Neural progenitor cell (in vitro differentiated cells): ENCODE measurements at regions not wholly inside any gene's neighbourhood (a gene's known extent, or its start where the extent isn't known, plus 50 kb on each side); places are given as distances from the start of the nearest gene placed in this dataset.
"Not testable (repeated sequence)": the region's sequence is repeated elsewhere in the genome, so short reads cannot be mapped to it uniquely, and the experiment has no call there.

ENCODE experiments used
- DNase-seq: peaks from one replicate; pipeline ENCODE4 v3.0.0-alpha.2; 2016; ENCODE audit warnings: low spot score
- H2AFZ ChIP-seq: fragments of 200-600 bp; sonication (generic); replicated peaks from 2 replicates; pipeline ENCODE4 v1.6.1; 2016; ENCODE audit warnings: antibody characterized with exemption
- H3F3A ChIP-seq: fragments of 200-600 bp; sonication (generic); 2 replicates; pipeline ENCODE4 v1.6.1; 2016; ENCODE audit warnings: antibody characterized with exemption, low read depth
- H3K27ac ChIP-seq: fragments of 200-600 bp; sonication (generic); 2 replicates; pipeline ENCODE4 v1.5.1; 2016; ENCODE audit warnings: mild to moderate bottlenecking
- H3K27me3 ChIP-seq: fragments of 200-600 bp; sonication (generic); 2 replicates; pipeline ENCODE4 v1.6.1; 2016; ENCODE audit warnings: mild to moderate bottlenecking, moderate library complexity
- H3K36me3 ChIP-seq: fragments of 200-600 bp; sonication (generic); 2 replicates; pipeline ENCODE4 v1.5.1; 2016
- H3K4me1 ChIP-seq: fragments of 200-600 bp; sonication (generic); 2 replicates; pipeline ENCODE4 v1.6.1; 2016; ENCODE audit warnings: mixed run types
- H3K4me2 ChIP-seq: fragments of 200-600 bp; sonication (generic); 2 replicates; pipeline ENCODE4 v1.6.1; 2016
- H3K4me3 ChIP-seq: fragments of 200-600 bp; sonication (generic); 2 replicates; pipeline ENCODE4 v1.5.1; 2016
- H3K79me2 ChIP-seq: fragments of 200-600 bp; sonication (generic); 2 replicates; pipeline ENCODE4 v1.6.1; 2016; ENCODE audit warnings: low read depth
- H3K9ac ChIP-seq: fragments of 200-600 bp; sonication (generic); 2 replicates; pipeline ENCODE4 v1.6.1; 2016
- H3K9me3 ChIP-seq: fragments of 200-600 bp; sonication (generic); 2 replicates; pipeline ENCODE4 v1.5.1; 2016; ENCODE audit warnings: low read depth
- H4K20me1 ChIP-seq: fragments of 200-600 bp; sonication (generic); 2 replicates; pipeline ENCODE4 v1.6.1; 2016; ENCODE audit warnings: low read depth
- H3K27ac Mint-ChIP-seq: 3 replicates; pipeline ENCODE4 v1.8.0; 2021; ENCODE audit warnings: mixed read lengths
- H3K27me3 Mint-ChIP-seq: 2 replicates; pipeline ENCODE4 v1.8.0; 2022; ENCODE audit warnings: low read depth, mild to moderate bottlenecking, inconsistent platforms, moderate library complexity, mixed read lengths; ENCODE audit not compliant: insufficient read depth
- H3K36me3 Mint-ChIP-seq: 3 replicates; pipeline ENCODE4 v1.8.0; 2021; ENCODE audit warnings: mixed read lengths
- H3K4me1 Mint-ChIP-seq: 3 replicates; pipeline ENCODE4 v1.8.0; 2021; ENCODE audit warnings: mixed read lengths
- H3K4me3 Mint-ChIP-seq: 3 replicates; pipeline ENCODE4 v1.8.0; 2021; ENCODE audit warnings: mild to moderate bottlenecking, moderate library complexity, mixed read lengths
- H3K9me3 Mint-ChIP-seq: 3 replicates; pipeline ENCODE4 v1.8.0; 2020; ENCODE audit warnings: mixed read lengths
- EZH2 ChIP-seq: fragments of 200-600 bp; sonication (generic); IDR thresholded peaks from 2 replicates; pipeline ENCODE4 v1.6.1; 2017; ENCODE audit warnings: antibody characterized with exemption, mild to moderate bottlenecking, moderate library complexity
- EZH2phosphoT487 ChIP-seq: fragments of 200-600 bp; sonication (generic); IDR thresholded peaks from 2 replicates; pipeline ENCODE4 v1.6.1; 2017; ENCODE audit warnings: antibody characterized with exemption
- TF ChIP-seq, protein P1 (sequence below): fragments of 200-600 bp; sonication (generic); IDR thresholded peaks from 2 replicates; pipeline ENCODE4 v1.5.1; 2017; ENCODE audit warnings: antibody characterized with exemption, mild to moderate bottlenecking

DNA sequence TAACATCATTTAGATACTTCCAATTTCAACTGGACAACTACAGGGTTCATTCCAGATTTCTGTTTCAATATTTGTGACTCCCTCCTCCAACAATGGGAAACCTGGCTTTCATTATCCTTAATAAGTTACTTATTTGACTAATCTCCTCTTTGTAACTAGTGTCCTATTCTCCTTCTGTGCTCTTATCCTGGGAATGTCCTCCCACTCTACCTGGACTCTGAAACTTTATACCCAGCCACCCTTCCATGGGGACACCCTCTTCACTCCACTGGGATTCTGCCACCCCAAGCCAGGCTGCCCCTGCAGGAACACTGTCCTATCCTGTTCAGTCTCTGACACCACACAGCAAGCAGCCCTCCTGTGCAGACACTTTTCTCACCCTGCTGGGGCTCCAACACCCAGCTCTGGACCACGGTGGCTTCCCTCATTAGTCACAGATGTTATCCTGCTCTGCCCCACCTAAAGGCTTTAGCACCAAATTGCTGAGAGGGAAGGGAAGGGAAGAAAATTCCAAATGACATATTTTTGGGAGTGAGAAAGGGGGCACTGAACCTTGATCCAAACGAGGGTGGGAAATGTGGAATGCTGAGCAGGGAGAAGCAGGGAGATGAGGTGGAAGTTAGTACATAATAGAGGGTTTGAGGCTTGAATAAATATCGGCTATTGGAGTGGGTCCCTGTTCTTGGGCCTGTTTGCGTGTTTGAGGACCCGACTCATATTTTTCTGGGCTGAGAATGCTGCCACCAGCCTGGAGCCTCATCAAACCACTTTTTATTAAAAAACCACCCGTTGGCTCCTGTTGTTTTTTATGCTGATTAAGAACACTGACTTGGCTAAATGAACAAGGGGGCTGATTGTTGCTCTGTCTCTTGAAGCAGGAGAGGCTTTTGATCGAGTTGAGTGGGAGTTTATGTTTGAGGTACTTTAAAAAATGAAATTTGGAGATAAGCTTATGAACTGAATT is 54.0 kb upstream of the AKIRIN2 start:
- H3K4me2 ChIP-seq, result no peak overlapping the region
- H3F3A ChIP-seq, result no peaks in the 10 kb centered on the region
- H3K27ac Mint-ChIP-seq, result peak overlapping the region; percentile 48
- TF ChIP-seq EZH2phosphoT487, result no peak
- TF ChIP-seq EZH2, result no peak
- TF ChIP-seq, protein P1, sequence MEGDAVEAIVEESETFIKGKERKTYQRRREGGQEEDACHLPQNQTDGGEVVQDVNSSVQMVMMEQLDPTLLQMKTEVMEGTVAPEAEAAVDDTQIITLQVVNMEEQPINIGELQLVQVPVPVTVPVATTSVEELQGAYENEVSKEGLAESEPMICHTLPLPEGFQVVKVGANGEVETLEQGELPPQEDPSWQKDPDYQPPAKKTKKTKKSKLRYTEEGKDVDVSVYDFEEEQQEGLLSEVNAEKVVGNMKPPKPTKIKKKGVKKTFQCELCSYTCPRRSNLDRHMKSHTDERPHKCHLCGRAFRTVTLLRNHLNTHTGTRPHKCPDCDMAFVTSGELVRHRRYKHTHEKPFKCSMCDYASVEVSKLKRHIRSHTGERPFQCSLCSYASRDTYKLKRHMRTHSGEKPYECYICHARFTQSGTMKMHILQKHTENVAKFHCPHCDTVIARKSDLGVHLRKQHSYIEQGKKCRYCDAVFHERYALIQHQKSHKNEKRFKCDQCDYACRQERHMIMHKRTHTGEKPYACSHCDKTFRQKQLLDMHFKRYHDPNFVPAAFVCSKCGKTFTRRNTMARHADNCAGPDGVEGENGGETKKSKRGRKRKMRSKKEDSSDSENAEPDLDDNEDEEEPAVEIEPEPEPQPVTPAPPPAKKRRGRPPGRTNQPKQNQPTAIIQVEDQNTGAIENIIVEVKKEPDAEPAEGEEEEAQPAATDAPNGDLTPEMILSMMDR, result no peak
- peak overlapping the region; percentile 7 for H2AFZ ChIP-seq
- H3K4me3 ChIP-seq, result no peak overlapping the region
- peaks cover 12% of the 10 kb centered on the region for H3K9me3 Mint-ChIP-seq
- H3K9me3 ChIP-seq, result no peaks in the 10 kb centered on the region
- H3K27ac ChIP-seq, result no peak overlapping the region
- no peaks in the 10 kb centered on the region for H3K27me3 ChIP-seq
- H3K4me1 ChIP-seq, result no peaks in the 10 kb centered on the region
- no peaks in the 10 kb centered on the region for H3K79me2 ChIP-seq
- DNase-seq, result no peak
- no peak overlapping the region for H3K9ac ChIP-seq
- H3K4me1 Mint-ChIP-seq, result peaks cover 14% of the 10 kb centered on the region
- no peaks in the 10 kb centered on the region for H4K20me1 ChIP-seq
- H3K4me3 Mint-ChIP-seq, result no peak overlapping the region
- peaks cover 8% of the 10 kb centered on the region for H3K27me3 Mint-ChIP-seq
- no peaks in the 10 kb centered on the region for H3K36me3 ChIP-seq
- no peaks in the 10 kb centered on the region for H3K36me3 Mint-ChIP-seq

DNA sequence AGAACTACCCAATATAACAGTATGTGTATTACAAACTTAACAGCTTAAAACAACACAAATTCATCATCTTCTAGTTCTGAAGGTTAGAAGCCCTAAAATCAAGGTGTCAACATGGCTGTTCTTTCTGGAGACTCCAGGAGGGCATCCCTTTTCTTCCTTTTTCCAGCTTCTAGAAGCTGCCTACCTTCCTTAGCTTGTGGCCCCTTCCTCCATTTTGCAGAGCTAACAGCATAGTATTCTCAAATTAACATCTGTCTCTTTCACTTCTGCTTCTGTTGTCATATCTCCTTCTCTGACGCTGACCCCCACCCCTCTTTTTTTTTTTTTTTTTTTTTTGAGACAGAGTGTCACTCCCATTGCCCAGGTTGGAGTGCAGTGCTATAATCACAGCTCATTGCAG is 52.8 kb upstream of the AKIRIN2 start:
- no peak overlapping the region for H3K4me2 ChIP-seq
- no peak overlapping the region for H2AFZ ChIP-seq
- Mint-ChIP-seq H3K4me3 (no peak overlapping the region), H3K27ac (no peak overlapping the region), H3K36me3 (no peaks in the 10 kb centered on the region), H3K9me3 (peaks cover 12% of the 10 kb centered on the region), H3K27me3 (peaks cover 8% of the 10 kb centered on the region), H3K4me1 (peaks cover 14% of the 10 kb centered on the region)
- DNase-seq, result no peak
- H3K79me2 ChIP-seq, result no peaks in the 10 kb centered on the region
- no peaks in the 10 kb centered on the region for H3F3A ChIP-seq
- no peaks in the 10 kb centered on the region for H3K9me3 ChIP-seq
- TF ChIP-seq, protein P1, result no peak
- TF ChIP-seq EZH2phosphoT487 (no peak), EZH2 (no peak)
- H3K36me3 ChIP-seq, result no peaks in the 10 kb centered on the region
- H3K4me3 ChIP-seq, result no peak overlapping the region
- H3K27ac ChIP-seq, result no peak overlapping the region
- H4K20me1 ChIP-seq, result no peaks in the 10 kb centered on the region
- no peaks in the 10 kb centered on the region for H3K27me3 ChIP-seq
- no peak overlapping the region for H3K9ac ChIP-seq
- H3K4me1 ChIP-seq, result no peaks in the 10 kb centered on the region

DNA sequence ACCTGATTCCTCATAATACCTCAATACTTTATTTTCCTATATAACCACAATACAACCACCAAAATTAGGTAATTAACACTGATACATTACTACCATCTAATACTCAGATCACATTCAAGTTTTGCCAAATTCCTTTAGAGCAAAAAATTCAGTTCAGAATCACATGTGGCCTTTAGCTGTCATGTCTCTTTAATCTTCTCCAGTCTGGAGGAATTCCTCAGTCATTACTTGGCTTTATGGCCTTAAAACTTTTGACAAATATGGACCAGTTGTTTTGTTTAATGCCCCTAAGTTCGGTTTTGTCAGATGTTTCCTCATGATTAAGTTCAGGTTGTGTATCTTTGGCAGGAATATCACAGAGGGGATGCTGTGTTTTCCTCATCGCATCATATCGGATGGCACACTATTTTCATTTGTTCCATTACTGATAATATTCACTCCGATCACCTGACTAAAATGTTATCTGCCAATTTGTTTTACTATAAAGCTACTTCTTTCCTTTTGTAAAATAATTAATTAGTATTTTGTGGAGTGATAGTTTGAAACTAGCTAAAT is 51.2 kb upstream of the AKIRIN2 start:
- peaks cover 12% of the 10 kb centered on the region for H3K9me3 Mint-ChIP-seq
- H3K4me3 ChIP-seq, result no peak overlapping the region
- H2AFZ ChIP-seq, result no peak overlapping the region
- H3F3A ChIP-seq, result no peaks in the 10 kb centered on the region
- no peak overlapping the region for H3K4me3 Mint-ChIP-seq
- peaks cover 14% of the 10 kb centered on the region for H3K4me1 Mint-ChIP-seq
- H3K4me2 ChIP-seq, result no peak overlapping the region
- no peaks in the 10 kb centered on the region for H3K36me3 Mint-ChIP-seq
- H3K27me3 ChIP-seq, result no peaks in the 10 kb centered on the region
- TF ChIP-seq EZH2 (no peak), EZH2phosphoT487 (no peak)
- TF ChIP-seq, protein P1, result no peak
- no peaks in the 10 kb centered on the region for H3K79me2 ChIP-seq
- no peak overlapping the region for H3K27ac ChIP-seq
- H4K20me1 ChIP-seq, result no peaks in the 10 kb centered on the region
- H3K9me3 ChIP-seq, result no peaks in the 10 kb centered on the region
- H3K9ac ChIP-seq, result no peak overlapping the region
- no peaks in the 10 kb centered on the region for H3K4me1 ChIP-seq
- H3K36me3 ChIP-seq, result no peaks in the 10 kb centered on the region
- DNase-seq, result no peak
- H3K27me3 Mint-ChIP-seq, result peaks cover 8% of the 10 kb centered on the region
- no peak overlapping the region for H3K27ac Mint-ChIP-seq

DNA sequence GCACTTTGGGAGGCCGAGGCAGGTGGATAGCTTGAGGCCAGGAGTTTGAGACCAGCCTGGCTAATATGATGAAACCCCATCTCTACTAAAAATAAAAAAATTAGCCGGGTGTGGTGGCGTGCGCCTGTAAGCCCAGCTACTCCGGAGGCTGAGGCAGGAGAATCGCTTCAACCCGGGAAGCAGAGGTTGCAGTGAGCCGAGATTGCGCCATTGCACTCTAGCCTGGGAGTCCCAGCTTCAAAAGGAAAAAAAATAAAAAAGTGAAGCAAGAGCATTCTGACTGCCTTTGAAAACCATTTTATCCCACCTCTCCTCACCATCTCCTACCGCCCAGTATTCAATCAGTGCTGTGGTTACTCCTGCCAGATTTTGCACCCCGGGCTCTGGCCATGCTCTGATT is 50.5 kb upstream of the AKIRIN2 start:
- H3K27me3 Mint-ChIP-seq, H3K27ac Mint-ChIP-seq, H3K27ac ChIP-seq, H3K9me3 ChIP-seq, H3K36me3 ChIP-seq, H3K4me2 ChIP-seq, H3K4me3 ChIP-seq, H2AFZ ChIP-seq, H3K27me3 ChIP-seq, H3K4me3 Mint-ChIP-seq, DNase-seq, H3F3A ChIP-seq, H3K79me2 ChIP-seq, H3K36me3 Mint-ChIP-seq, H4K20me1 ChIP-seq, H3K4me1 ChIP-seq, H3K9ac ChIP-seq: not testable (repeated sequence)
- peaks cover 14% of the 10 kb centered on the region for H3K4me1 Mint-ChIP-seq
- peaks cover 12% of the 10 kb centered on the region for H3K9me3 Mint-ChIP-seq
